ENCODE measurements at regions not wholly inside any gene's neighbourhood (a gene's known extent, or its start where the extent isn't known, plus 50 kb on each side); places are given as distances from the start of the nearest gene placed in this dataset.

DNA sequence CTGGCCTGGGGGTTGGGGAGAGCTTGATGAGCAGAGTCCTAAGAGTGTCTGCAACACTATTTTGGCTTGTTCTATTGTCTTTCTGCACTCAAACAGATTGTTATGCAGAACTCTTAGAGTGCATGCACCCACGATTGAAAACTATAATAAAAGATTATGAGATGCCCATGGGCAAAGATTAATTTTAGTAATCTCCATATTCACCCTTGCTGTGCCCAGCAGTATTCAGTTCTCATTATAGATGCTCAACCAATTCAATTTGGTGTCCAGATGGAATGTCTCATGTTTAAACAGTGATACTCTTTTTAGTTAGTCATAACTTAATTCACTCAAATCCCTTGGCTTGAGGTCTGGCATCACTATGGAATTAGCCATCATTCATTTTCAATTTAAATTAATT is 952.5 kb downstream of the CDH8 start:
- DNase-seq (ENCODE audit: low spot score), result no peak
- H3K4me1 ChIP-seq (ENCODE audit: insufficient read depth), result no peaks in the 10 kb centered on the region; the same call in 1 of the 2 replicates
- TF ChIP-seq JUNB (IDR thresholded peaks at IDR 0.05; ENCODE audit: unreplicated experiment), result no peak
- TF ChIP-seq, protein P1, sequence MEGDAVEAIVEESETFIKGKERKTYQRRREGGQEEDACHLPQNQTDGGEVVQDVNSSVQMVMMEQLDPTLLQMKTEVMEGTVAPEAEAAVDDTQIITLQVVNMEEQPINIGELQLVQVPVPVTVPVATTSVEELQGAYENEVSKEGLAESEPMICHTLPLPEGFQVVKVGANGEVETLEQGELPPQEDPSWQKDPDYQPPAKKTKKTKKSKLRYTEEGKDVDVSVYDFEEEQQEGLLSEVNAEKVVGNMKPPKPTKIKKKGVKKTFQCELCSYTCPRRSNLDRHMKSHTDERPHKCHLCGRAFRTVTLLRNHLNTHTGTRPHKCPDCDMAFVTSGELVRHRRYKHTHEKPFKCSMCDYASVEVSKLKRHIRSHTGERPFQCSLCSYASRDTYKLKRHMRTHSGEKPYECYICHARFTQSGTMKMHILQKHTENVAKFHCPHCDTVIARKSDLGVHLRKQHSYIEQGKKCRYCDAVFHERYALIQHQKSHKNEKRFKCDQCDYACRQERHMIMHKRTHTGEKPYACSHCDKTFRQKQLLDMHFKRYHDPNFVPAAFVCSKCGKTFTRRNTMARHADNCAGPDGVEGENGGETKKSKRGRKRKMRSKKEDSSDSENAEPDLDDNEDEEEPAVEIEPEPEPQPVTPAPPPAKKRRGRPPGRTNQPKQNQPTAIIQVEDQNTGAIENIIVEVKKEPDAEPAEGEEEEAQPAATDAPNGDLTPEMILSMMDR (conservative IDR thresholded peaks at IDR 0.05; ENCODE audit: low read depth in 2 of 2), result no peak
- TF ChIP-seq, protein P2, sequence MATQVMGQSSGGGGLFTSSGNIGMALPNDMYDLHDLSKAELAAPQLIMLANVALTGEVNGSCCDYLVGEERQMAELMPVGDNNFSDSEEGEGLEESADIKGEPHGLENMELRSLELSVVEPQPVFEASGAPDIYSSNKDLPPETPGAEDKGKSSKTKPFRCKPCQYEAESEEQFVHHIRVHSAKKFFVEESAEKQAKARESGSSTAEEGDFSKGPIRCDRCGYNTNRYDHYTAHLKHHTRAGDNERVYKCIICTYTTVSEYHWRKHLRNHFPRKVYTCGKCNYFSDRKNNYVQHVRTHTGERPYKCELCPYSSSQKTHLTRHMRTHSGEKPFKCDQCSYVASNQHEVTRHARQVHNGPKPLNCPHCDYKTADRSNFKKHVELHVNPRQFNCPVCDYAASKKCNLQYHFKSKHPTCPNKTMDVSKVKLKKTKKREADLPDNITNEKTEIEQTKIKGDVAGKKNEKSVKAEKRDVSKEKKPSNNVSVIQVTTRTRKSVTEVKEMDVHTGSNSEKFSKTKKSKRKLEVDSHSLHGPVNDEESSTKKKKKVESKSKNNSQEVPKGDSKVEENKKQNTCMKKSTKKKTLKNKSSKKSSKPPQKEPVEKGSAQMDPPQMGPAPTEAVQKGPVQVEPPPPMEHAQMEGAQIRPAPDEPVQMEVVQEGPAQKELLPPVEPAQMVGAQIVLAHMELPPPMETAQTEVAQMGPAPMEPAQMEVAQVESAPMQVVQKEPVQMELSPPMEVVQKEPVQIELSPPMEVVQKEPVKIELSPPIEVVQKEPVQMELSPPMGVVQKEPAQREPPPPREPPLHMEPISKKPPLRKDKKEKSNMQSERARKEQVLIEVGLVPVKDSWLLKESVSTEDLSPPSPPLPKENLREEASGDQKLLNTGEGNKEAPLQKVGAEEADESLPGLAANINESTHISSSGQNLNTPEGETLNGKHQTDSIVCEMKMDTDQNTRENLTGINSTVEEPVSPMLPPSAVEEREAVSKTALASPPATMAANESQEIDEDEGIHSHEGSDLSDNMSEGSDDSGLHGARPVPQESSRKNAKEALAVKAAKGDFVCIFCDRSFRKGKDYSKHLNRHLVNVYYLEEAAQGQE (IDR thresholded peaks at IDR 0.05; ENCODE audit: unreplicated experiment), result no peak
- TF ChIP-seq EZH2 (IDR thresholded peaks at IDR 0.05; ENCODE audit: low read depth, unreplicated experiment), result no peak
- TF ChIP-seq, protein P3, sequence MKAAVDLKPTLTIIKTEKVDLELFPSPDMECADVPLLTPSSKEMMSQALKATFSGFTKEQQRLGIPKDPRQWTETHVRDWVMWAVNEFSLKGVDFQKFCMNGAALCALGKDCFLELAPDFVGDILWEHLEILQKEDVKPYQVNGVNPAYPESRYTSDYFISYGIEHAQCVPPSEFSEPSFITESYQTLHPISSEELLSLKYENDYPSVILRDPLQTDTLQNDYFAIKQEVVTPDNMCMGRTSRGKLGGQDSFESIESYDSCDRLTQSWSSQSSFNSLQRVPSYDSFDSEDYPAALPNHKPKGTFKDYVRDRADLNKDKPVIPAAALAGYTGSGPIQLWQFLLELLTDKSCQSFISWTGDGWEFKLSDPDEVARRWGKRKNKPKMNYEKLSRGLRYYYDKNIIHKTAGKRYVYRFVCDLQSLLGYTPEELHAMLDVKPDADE (IDR thresholded peaks at IDR 0.05), result no peak
- TF ChIP-seq ZNF331 (CRISPR knock-in tag; IDR thresholded peaks at IDR 0.05; ENCODE audit: low read depth), result no peak
- no peak for TF ChIP-seq CREB1 (CRISPR knock-in tag; IDR thresholded peaks at IDR 0.05; ENCODE audit: low read depth)
- no peak for TF ChIP-seq POLR2AphosphoS5 (IDR thresholded peaks at IDR 0.05; ENCODE audit: low read depth)
- TF ChIP-seq, protein P4, sequence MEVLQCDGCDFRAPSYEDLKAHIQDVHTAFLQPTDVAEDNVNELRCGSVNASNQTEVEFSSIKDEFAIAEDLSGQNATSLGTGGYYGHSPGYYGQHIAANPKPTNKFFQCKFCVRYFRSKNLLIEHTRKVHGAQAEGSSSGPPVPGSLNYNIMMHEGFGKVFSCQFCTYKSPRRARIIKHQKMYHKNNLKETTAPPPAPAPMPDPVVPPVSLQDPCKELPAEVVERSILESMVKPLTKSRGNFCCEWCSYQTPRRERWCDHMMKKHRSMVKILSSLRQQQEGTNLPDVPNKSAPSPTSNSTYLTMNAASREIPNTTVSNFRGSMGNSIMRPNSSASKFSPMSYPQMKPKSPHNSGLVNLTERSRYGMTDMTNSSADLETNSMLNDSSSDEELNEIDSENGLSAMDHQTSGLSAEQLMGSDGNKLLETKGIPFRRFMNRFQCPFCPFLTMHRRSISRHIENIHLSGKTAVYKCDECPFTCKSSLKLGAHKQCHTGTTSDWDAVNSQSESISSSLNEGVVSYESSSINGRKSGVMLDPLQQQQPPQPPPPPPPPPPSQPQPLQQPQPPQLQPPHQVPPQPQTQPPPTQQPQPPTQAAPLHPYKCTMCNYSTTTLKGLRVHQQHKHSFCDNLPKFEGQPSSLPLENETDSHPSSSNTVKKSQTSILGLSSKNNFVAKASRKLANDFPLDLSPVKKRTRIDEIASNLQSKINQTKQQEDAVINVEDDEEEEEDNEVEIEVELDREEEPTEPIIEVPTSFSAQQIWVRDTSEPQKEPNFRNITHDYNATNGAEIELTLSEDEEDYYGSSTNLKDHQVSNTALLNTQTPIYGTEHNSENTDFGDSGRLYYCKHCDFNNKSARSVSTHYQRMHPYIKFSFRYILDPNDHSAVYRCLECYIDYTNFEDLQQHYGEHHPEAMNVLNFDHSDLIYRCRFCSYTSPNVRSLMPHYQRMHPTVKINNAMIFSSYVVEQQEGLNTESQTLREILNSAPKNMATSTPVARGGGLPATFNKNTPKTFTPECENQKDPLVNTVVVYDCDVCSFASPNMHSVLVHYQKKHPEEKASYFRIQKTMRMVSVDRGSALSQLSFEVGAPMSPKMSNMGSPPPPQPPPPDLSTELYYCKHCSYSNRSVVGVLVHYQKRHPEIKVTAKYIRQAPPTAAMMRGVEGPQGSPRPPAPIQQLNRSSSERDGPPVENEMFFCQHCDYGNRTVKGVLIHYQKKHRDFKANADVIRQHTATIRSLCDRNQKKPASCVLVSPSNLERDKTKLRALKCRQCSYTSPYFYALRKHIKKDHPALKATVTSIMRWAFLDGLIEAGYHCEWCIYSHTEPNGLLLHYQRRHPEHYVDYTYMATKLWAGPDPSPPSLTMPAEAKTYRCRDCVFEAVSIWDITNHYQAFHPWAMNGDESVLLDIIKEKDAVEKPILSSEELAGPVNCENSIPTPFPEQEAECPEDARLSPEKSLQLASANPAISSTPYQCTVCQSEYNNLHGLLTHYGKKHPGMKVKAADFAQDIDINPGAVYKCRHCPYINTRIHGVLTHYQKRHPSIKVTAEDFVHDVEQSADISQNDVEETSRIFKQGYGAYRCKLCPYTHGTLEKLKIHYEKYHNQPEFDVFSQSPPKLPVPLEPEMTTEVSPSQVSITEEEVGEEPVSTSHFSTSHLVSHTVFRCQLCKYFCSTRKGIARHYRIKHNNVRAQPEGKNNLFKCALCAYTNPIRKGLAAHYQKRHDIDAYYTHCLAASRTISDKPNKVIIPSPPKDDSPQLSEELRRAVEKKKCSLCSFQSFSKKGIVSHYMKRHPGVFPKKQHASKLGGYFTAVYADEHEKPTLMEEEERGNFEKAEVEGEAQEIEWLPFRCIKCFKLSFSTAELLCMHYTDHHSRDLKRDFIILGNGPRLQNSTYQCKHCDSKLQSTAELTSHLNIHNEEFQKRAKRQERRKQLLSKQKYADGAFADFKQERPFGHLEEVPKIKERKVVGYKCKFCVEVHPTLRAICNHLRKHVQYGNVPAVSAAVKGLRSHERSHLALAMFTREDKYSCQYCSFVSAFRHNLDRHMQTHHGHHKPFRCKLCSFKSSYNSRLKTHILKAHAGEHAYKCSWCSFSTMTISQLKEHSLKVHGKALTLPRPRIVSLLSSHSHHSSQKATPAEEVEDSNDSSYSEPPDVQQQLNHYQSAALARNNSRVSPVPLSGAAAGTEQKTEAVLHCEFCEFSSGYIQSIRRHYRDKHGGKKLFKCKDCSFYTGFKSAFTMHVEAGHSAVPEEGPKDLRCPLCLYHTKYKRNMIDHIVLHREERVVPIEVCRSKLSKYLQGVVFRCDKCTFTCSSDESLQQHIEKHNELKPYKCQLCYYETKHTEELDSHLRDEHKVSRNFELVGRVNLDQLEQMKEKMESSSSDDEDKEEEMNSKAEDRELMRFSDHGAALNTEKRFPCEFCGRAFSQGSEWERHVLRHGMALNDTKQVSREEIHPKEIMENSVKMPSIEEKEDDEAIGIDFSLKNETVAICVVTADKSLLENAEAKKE (CRISPR knock-in tag; IDR thresholded peaks at IDR 0.05), result no peak
- peaks cover 3% of the 10 kb centered on the region; the same call in 2 of the 3 replicates for H3K4me1 Mint-ChIP-seq
- H3F3A ChIP-seq (replicated peaks; ENCODE audit: low read depth), result no peaks in the 10 kb centered on the region
- H3K4me2 ChIP-seq, result no peak overlapping the region
- no peak for ATAC-seq
- no peaks in the 10 kb centered on the region for H3K36me3 Mint-ChIP-seq (ENCODE audit: low read depth)
- H3K27ac ChIP-seq (ENCODE audit: low read depth), result no peak overlapping the region
- H4K20me1 ChIP-seq (replicated peaks; ENCODE audit: insufficient read depth), result no peaks in the 10 kb centered on the region
- no peaks in the 10 kb centered on the region for H3K9me3 Mint-ChIP-seq
- H3K36me3 ChIP-seq (ENCODE audit: insufficient read depth), result no peaks in the 10 kb centered on the region
- no peaks in the 10 kb centered on the region for H3K79me2 ChIP-seq (replicated peaks; ENCODE audit: insufficient read depth)
- no peak overlapping the region for H3K27ac Mint-ChIP-seq
- H3K27me3 Mint-ChIP-seq (ENCODE audit: insufficient read depth, low read depth, poor library complexity), result no peaks in the 10 kb centered on the region
- H3K4me3 Mint-ChIP-seq, result no peak overlapping the region
- no peaks in the 10 kb centered on the region for H3K27me3 ChIP-seq (ENCODE audit: insufficient read depth)
- H2AFZ ChIP-seq, result no peak overlapping the region
- no peak overlapping the region for H3K4me3 ChIP-seq
- H3K9me2 ChIP-seq (ENCODE audit: insufficient read depth), result peaks cover 4% of the 10 kb centered on the region; the same call in 1 of the 2 replicates
